H9 (cell line): ENCODE measurements at regions not wholly inside any gene's neighbourhood (a gene's known extent, or its start where the extent isn't known, plus 50 kb on each side); places are given as distances from the start of the nearest gene placed in this dataset.

ENCODE experiments used
- DNase-seq: peaks from one replicate; pipeline ENCODE4 v3.0.0-alpha.2; 2017
- H2AFZ ChIP-seq: one replicate; pipeline ENCODE4 v1.6.1; 2013; ENCODE audit warnings: mild to moderate bottlenecking, low read length, control low read depth, moderate library complexity
- H2AK5ac ChIP-seq: 2 replicates; pipeline ENCODE4 v1.6.1; 2013; ENCODE audit warnings: low read length, control low read depth, mixed read lengths; ENCODE audit not compliant: insufficient read length
- H2BK120ac ChIP-seq: one replicate; pipeline ENCODE4 v1.6.1; 2013; ENCODE audit warnings: low read depth, mild to moderate bottlenecking, low read length, control low read depth, inconsistent platforms; ENCODE audit not compliant: poor library complexity, severe bottlenecking
- H2BK12ac ChIP-seq: 2 replicates; pipeline ENCODE4 v1.6.1; 2013; ENCODE audit warnings: low read length, control low read depth, mixed read lengths, low read depth; ENCODE audit not compliant: insufficient read length
- H2BK15ac ChIP-seq: 2 replicates; pipeline ENCODE4 v1.6.1; 2013; ENCODE audit warnings: low read depth, low read length, control low read depth
- H2BK20ac ChIP-seq: one replicate; pipeline ENCODE4 v1.6.1; 2013; ENCODE audit warnings: low read depth, mild to moderate bottlenecking, low read length, control low read depth, inconsistent platforms; ENCODE audit not compliant: poor library complexity, severe bottlenecking
- H2BK5ac ChIP-seq: 2 replicates; pipeline ENCODE4 v1.6.1; 2013; ENCODE audit warnings: low read length, control low read depth, mixed read lengths; ENCODE audit not compliant: insufficient read length
- H3K14ac ChIP-seq: 2 replicates; pipeline ENCODE4 v1.6.1; 2013; ENCODE audit warnings: low read length, control low read depth; ENCODE audit not compliant: insufficient read depth
- H3K18ac ChIP-seq: 2 replicates; pipeline ENCODE4 v1.6.1; 2013; ENCODE audit warnings: low read depth, mild to moderate bottlenecking, mixed read lengths, low read length, control low read depth; ENCODE audit not compliant: insufficient read length
- H3K23ac ChIP-seq: 2 replicates; pipeline ENCODE4 v1.6.1; 2013; ENCODE audit warnings: low read length, control low read depth, mixed read lengths, low read depth; ENCODE audit not compliant: insufficient read length
- H3K23me2 ChIP-seq: 2 replicates; pipeline ENCODE4 v1.6.1; 2013; ENCODE audit warnings: low read depth, mild to moderate bottlenecking, mixed read lengths, low read length, control low read depth; ENCODE audit not compliant: insufficient read length, poor library complexity, severe bottlenecking
- H3K27ac ChIP-seq: 2 replicates; pipeline ENCODE4 v1.5.1; 2013; ENCODE audit warnings: low read length, control low read depth, mixed read lengths, low read depth; ENCODE audit not compliant: insufficient read length
- H3K27me3 ChIP-seq: 2 replicates; pipeline ENCODE4 v1.6.1; 2013; ENCODE audit warnings: low read length, control low read depth, inconsistent platforms; ENCODE audit not compliant: insufficient read depth
- H3K4ac ChIP-seq: 2 replicates; pipeline ENCODE4 v1.6.1; 2013; ENCODE audit warnings: low read depth, mild to moderate bottlenecking, control low read depth, inconsistent platforms, low read length, moderate library complexity
- H3K4me1 ChIP-seq: 2 replicates; pipeline ENCODE4 v1.6.1; 2013; ENCODE audit warnings: low read length, control low read depth, inconsistent platforms; ENCODE audit not compliant: insufficient read depth
- H3K4me2 ChIP-seq: 2 replicates; pipeline ENCODE4 v1.6.1; 2013; ENCODE audit warnings: low read length, control low read depth, mixed read lengths; ENCODE audit not compliant: insufficient read length, insufficient read depth
- H3K56ac ChIP-seq: 2 replicates; pipeline ENCODE4 v1.6.1; 2013; ENCODE audit warnings: low read depth, mild to moderate bottlenecking, mixed read lengths, low read length, control low read depth; ENCODE audit not compliant: insufficient read length
- H3K79me1 ChIP-seq: 2 replicates; pipeline ENCODE4 v1.6.1; 2013; ENCODE audit warnings: low read depth, mild to moderate bottlenecking, moderate library complexity, low read length, control low read depth, inconsistent platforms; ENCODE audit not compliant: insufficient read depth, poor library complexity, severe bottlenecking
- H3K79me2 ChIP-seq: 2 replicates; pipeline ENCODE4 v1.6.1; 2013; ENCODE audit warnings: low read length, control low read depth, inconsistent platforms; ENCODE audit not compliant: insufficient read depth
- H3K9ac ChIP-seq: 2 replicates; pipeline ENCODE4 v1.6.1; 2013; ENCODE audit warnings: low read length, control low read depth, mixed read lengths; ENCODE audit not compliant: insufficient read length; ENCODE audit errors: extremely low read depth
- H3K9me3 ChIP-seq: one replicate; pipeline ENCODE4 v1.6.1; 2013; ENCODE audit warnings: low read depth, low read length, inconsistent platforms; ENCODE audit not compliant: control insufficient read depth
- H3T11ph ChIP-seq: one replicate; pipeline ENCODE4 v1.6.1; 2013; ENCODE audit warnings: mild to moderate bottlenecking, low read length, control low read depth, inconsistent platforms
- H4K20me1 ChIP-seq: one replicate; pipeline ENCODE4 v1.6.1; 2013; ENCODE audit not compliant: control insufficient read depth, insufficient read length, insufficient read depth
- H4K5ac ChIP-seq: 2 replicates; pipeline ENCODE4 v1.6.1; 2013; ENCODE audit warnings: low read depth, mild to moderate bottlenecking, mixed read lengths, low read length, control low read depth; ENCODE audit not compliant: insufficient read length
- H4K8ac ChIP-seq: replicated peaks from 2 replicates; pipeline ENCODE4 v1.6.1; 2013; ENCODE audit warnings: low read length, control low read depth, mixed read lengths, low read depth; ENCODE audit not compliant: insufficient read length
- H4K91ac ChIP-seq: 2 replicates; pipeline ENCODE4 v1.6.1; 2013; ENCODE audit warnings: low read depth, mild to moderate bottlenecking, moderate library complexity, mixed read lengths, low read length, control low read depth; ENCODE audit not compliant: insufficient read length
- H3K27ac Mint-ChIP-seq, 3 experiments: 2 replicates in 2 of 3; 3 replicates in 1 of 3; pipeline ENCODE4 v1.8.0; 2020 to 2021; ENCODE audit warnings: mixed read lengths in 3 of 3, mild to moderate bottlenecking in 1 of 3, moderate library complexity in 1 of 3
- H3K27me3 Mint-ChIP-seq: 2 replicates; pipeline ENCODE4 v1.8.0; 2021; ENCODE audit warnings: low read depth, mild to moderate bottlenecking, moderate library complexity, mixed read lengths
- H3K36me3 Mint-ChIP-seq, 3 experiments: 2 replicates in 2 of 3; 3 replicates in 1 of 3; pipeline ENCODE4 v1.8.0; 2020 to 2021; ENCODE audit warnings: low read depth in 3 of 3, mixed read lengths in 3 of 3; ENCODE audit not compliant: insufficient read depth in 1 of 3
- H3K4me1 Mint-ChIP-seq, 2 experiments: 2 replicates each; pipeline ENCODE4 v1.8.0; 2020; ENCODE audit warnings: mixed read lengths in 2 of 2
- H3K4me3 Mint-ChIP-seq, 2 experiments: 2 replicates in 1 of 2; 3 replicates in 1 of 2; pipeline ENCODE4 v1.8.0; 2020 to 2021; ENCODE audit warnings: mild to moderate bottlenecking in 2 of 2, mixed read lengths in 2 of 2, moderate library complexity in 1 of 2
- H3K9me3 Mint-ChIP-seq, 2 experiments: 2 replicates in 1 of 2; 3 replicates in 1 of 2; pipeline ENCODE4 v1.8.0; 2020; ENCODE audit warnings: mild to moderate bottlenecking in 2 of 2, mixed read lengths in 2 of 2, moderate library complexity in 1 of 2
- CTCF ChIP-seq: fragments of 200-600 bp; sonication (generic); conservative IDR thresholded peaks from 3 replicates; pipeline ENCODE4 v1.8.0; 2021; ENCODE audit warnings: antibody characterized with exemption, mild to moderate bottlenecking
- WGBS: extraction: QIAGEN DNeasy Blood & Tissue Kit; methylation state at CpG from one replicate; pipeline ENCODE4 v1.1.7; 2013; ENCODE audit warnings: missing lambda C conversion rate, low lambda C conversion rate, mixed read lengths; ENCODE audit not compliant: insufficient read length; ENCODE audit errors: extremely low coverage; 5-methylcytosine and 5-hydroxymethylcytosine counted together

GRCh38 chr15:97171556-97171955 lies 788.9 kb upstream of the ARRDC4 start:
- Histone ChIP-seq H3K23ac (no peak overlapping the region), H3K56ac (no peak overlapping the region), H2BK120ac (no peak overlapping the region), H2AFZ (no peak overlapping the region), H2BK20ac (no peak overlapping the region), H2BK5ac (no peak overlapping the region), H3K4me1 (0 out of 2 replicates have a peak, but pooled peaks cover 3% of the 10 kb centered on the region), H3K18ac (no peak overlapping the region), H2BK12ac (no peak overlapping the region), H4K8ac (no peak overlapping the region), H3K9ac (no peak overlapping the region), H3K23me2 (no peaks in the 10 kb centered on the region), H3K9me3 (no peaks in the 10 kb centered on the region), H2BK15ac (no peak overlapping the region), H3K79me2 (no peaks in the 10 kb centered on the region), H4K91ac (no peak overlapping the region), H3K14ac (no peak overlapping the region), H3K4ac (no peak overlapping the region), H3T11ph (no peak overlapping the region), H3K27me3 (no peaks in the 10 kb centered on the region), H4K5ac (no peak overlapping the region), H2AK5ac (no peak overlapping the region), H3K4me2 (no peak overlapping the region), H3K27ac (no peak overlapping the region), H4K20me1 (no peaks in the 10 kb centered on the region), H3K79me1 (no peaks in the 10 kb centered on the region)
- Mint-ChIP-seq H3K4me1 (peaks cover 9 to 10% of the 10 kb centered on the region in 2 experiments), H3K36me3 (no peaks in the 10 kb centered on the region; a peak in 1 of 7 replicates), H3K9me3 (no peaks in the 10 kb centered on the region; a peak in 1 of 5 replicates), H3K27ac (no peak overlapping the region; a peak in 1 of 7 replicates), H3K27me3 (no peaks in the 10 kb centered on the region), H3K4me3 (no peak overlapping the region)
- DNase-seq: no peak
- WGBS: no CpG with 5 or more reads among the region's 10 CpGs
- no peak for TF ChIP-seq CTCF
